ENCODE measurements at regions not wholly inside any gene's neighbourhood (a gene's known extent, or its start where the extent isn't known, plus 50 kb on each side); places are given as distances from the start of the nearest gene placed in this dataset.

DNA sequence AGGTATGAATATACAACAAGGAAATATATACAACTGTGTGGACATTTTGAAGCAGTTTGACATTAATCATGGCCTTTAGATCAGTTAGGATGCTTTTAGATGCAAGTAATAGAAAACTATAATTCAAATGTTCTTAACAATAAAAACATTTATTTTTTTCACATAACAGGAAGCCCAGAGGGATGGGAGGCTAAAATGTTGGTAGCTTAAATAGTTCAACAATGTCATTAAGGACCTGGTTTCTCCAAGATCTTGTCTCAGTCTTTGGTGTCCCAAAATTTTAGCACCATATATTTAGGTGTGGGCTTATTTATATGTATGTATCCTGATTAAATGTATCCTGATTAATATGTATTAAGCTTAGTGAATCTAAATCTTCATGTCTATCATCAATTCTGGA is 292.4 kb downstream of the NUAK1 start:
- DNase-seq (ENCODE audit: extremely low read depth, low read depth): no peak
- TF ChIP-seq, protein P1, sequence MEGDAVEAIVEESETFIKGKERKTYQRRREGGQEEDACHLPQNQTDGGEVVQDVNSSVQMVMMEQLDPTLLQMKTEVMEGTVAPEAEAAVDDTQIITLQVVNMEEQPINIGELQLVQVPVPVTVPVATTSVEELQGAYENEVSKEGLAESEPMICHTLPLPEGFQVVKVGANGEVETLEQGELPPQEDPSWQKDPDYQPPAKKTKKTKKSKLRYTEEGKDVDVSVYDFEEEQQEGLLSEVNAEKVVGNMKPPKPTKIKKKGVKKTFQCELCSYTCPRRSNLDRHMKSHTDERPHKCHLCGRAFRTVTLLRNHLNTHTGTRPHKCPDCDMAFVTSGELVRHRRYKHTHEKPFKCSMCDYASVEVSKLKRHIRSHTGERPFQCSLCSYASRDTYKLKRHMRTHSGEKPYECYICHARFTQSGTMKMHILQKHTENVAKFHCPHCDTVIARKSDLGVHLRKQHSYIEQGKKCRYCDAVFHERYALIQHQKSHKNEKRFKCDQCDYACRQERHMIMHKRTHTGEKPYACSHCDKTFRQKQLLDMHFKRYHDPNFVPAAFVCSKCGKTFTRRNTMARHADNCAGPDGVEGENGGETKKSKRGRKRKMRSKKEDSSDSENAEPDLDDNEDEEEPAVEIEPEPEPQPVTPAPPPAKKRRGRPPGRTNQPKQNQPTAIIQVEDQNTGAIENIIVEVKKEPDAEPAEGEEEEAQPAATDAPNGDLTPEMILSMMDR (IDR thresholded peaks at IDR 0.05; ENCODE audit: low read depth, low read length, missing control alignments): no peak

DNA sequence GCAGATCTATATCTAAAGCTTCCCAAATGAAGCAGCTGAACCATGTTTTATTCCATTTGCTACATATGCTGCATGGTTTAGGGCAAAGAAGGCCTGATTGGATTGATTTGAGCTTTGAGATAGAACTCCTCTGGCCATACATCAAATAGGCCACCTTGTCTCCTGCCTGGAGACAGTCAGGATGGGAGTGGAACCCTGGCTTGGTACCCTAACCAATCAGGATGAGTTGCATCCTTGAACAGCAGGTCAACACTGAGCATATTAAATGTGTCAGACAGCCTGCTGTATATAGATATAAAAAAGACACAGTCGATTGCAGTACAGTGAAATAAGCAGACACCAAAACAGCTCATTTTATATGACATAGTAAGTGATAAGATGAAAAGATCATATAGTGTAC is 291.7 kb downstream of the NUAK1 start:
- TF ChIP-seq, protein P1 (IDR thresholded peaks at IDR 0.05; ENCODE audit: low read depth, low read length, missing control alignments): no peak
- DNase-seq (ENCODE audit: extremely low read depth, low read depth): no peak
- no peak overlapping the region for H3K4me3 ChIP-seq (replicated peaks; ENCODE audit: low read depth, low read length)

More for the DNA sequence above, 292.4 kb downstream of the NUAK1 start:
- no peak overlapping the region for H3K4me3 ChIP-seq (replicated peaks; ENCODE audit: low read depth, low read length)

DNA sequence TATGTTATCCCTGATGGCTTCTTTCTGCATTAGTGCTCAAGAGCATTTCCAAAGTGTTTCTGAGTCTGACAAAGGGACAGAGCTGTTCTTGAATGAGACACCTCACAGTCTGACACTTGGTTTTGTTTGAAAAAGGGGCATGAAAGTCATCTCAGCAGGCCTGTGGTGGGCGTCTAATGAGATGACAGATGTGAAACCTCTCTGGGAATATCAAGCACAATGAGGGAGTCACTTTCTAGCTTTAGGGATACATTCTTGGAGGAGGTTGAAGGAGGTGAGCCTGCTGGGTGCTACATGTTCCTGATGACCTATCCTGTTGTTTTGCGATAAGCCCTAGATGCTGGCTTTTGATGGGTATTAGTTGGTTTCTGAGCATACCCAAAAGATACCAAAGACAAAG is 290.5 kb downstream of the NUAK1 start:
- no peak overlapping the region for H3K4me3 ChIP-seq (replicated peaks; ENCODE audit: low read depth, low read length)
- DNase-seq (ENCODE audit: extremely low read depth, low read depth): no peak
- TF ChIP-seq, protein P1 (IDR thresholded peaks at IDR 0.05; ENCODE audit: low read depth, low read length, missing control alignments): no peak

DNA sequence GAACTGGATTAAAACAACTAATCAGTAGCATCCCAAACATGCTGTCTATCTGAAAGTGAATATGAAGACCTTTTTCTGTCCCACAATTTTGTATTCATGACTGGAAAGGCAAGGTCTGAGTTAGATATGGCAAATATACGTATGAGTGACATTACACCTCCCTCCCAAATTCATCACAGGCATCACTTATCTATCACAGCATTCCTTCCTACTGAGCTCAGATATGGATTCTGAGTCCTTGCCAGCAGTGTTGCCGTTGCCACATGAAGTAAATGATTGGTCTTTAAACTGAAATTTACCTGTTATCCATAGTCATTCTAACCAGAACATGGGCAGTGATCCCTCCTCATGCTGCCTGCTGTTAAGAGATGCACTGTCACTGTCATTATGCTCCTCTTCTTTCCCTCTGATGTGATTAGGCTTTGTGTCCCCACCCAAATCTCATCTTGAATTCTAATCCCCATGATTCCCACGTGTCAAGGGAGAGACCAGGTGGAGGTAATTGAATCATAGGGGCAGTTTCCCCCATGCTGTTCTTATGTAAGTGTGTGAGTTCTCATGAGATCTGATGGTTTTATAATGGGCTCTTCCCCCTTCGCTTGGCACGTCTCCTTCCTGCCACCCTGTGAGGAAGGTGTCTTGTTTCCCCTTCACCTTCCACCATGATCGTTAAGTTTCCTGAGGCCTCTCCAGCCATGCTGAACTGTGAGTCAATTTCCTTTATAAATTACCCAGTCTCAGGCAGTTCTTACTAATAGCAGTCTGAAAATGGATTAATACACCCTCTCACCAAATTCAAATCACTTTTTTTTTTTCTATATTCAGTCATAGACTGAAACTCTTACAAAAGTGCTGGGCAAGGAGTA is 288.4 kb downstream of the NUAK1 start:
- no peak for DNase-seq (ENCODE audit: extremely low read depth, low read depth)
- TF ChIP-seq, protein P1 (IDR thresholded peaks at IDR 0.05; ENCODE audit: low read depth, low read length, missing control alignments): no peak
- H3K4me3 ChIP-seq (replicated peaks; ENCODE audit: low read depth, low read length): no peak overlapping the region

DNA sequence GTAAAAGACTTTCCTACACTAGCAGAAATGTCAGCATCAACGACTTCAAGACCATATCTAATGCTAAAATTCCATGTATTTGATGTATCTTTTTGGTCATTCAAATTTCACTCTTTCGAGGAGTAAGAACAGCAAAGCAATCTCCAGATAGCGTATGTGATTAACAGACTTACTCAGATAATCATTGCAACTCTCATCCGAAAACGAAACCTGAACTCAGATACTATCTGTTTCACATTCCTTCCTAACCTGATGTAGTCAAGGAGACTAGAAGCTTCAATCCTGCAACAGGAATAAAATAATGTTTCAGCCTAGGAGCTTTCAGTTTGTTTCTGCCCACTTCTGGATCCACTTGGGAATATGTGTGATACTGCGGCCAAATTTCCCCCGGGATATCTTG is 286.3 kb downstream of the NUAK1 start:
- DNase-seq (ENCODE audit: extremely low read depth, low read depth): no peak
- no peak overlapping the region for H3K4me3 ChIP-seq (replicated peaks; ENCODE audit: low read depth, low read length)
- TF ChIP-seq, protein P1 (IDR thresholded peaks at IDR 0.05; ENCODE audit: low read depth, low read length, missing control alignments): no peak

DNA sequence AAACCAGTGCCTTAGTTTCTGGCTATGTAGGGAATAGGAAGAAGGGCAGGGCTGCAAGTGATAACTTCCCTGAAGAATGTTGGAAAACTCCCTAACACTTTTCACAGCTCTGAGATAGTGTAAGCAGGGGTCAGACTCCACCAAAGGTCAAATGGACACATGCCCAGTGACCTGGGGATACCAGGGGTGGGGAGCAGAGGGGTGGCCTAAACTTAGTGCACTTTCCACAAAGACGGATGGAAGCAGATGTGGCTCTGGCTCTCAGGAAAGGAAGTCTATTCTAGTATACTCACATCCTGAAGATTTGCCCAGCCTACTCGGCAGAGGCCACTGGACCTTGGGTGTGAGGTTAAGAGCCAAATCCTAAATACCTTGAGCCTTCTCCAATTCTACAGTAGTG is 285.8 kb downstream of the NUAK1 start:
- no peak for DNase-seq (ENCODE audit: extremely low read depth, low read depth)
- H3K4me3 ChIP-seq (replicated peaks; ENCODE audit: low read depth, low read length): no peak overlapping the region
- TF ChIP-seq, protein P1 (IDR thresholded peaks at IDR 0.05; ENCODE audit: low read depth, low read length, missing control alignments): no peak
